Muscle of leg (tissue), 3 donors: ENCODE measurements at regions not wholly inside any gene's neighbourhood (a gene's known extent, or its start where the extent isn't known, plus 50 kb on each side); places are given as distances from the start of the nearest gene placed in this dataset.

Experiments
- DNase-seq: peaks from one replicate; pipeline ENCODE4 v3.0.0; 2013
- H3K27ac ChIP-seq: one replicate; pipeline ENCODE4 v1.5.1; 2013; ENCODE audit warnings: mild to moderate bottlenecking, low read length, control low read depth
- H3K27me3 ChIP-seq: one replicate; pipeline ENCODE4 v1.6.1; 2013; ENCODE audit warnings: low read length; ENCODE audit not compliant: control insufficient read depth, insufficient read depth
- H3K36me3 ChIP-seq: one replicate; pipeline ENCODE4 v1.6.1; 2013; ENCODE audit warnings: low read length; ENCODE audit not compliant: control insufficient read depth, insufficient read depth
- H3K4me1 ChIP-seq: one replicate; pipeline ENCODE4 v1.6.1; 2013; ENCODE audit warnings: low read length; ENCODE audit not compliant: control insufficient read depth, insufficient read depth
- H3K4me3 ChIP-seq: one replicate; pipeline ENCODE4 v1.5.1; 2013; ENCODE audit warnings: low read length, control low read depth
- H3K9me3 ChIP-seq: replicated peaks from 2 replicates; pipeline ENCODE4 v1.6.1; 2013; ENCODE audit warnings: low read depth, low read length; ENCODE audit not compliant: control insufficient read depth
- WGBS: methylation state at CpG from one replicate; pipeline ENCODE4 v1.1.5; 2013; ENCODE audit warnings: missing lambda C conversion rate; ENCODE audit not compliant: insufficient coverage; 5-methylcytosine and 5-hydroxymethylcytosine counted together

DNA sequence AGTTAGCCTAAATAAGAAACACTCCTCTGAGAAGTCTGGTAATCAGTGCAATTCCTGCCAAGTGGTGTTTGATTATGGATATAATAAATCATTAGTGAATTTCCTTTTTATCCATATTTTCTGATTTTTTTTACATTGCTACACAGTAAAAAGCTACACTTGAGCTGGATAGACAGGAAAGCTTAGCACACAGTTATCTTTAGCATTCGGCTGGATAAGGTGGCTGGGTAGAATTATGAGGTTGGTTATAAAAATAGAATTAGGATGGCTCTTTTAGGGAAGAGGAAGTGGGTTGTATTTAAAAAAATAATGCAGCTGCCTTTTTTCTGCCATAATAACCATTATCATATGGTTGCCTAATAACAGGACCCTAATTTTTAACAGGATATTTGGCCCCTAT, 460.6 kb downstream of the NAF1 start:
- H3K9me3 ChIP-seq, result no peaks in the 10 kb centered on the region
- peak; percentile 25 for DNase-seq
- no peaks in the 10 kb centered on the region for H3K27me3 ChIP-seq
- H3K4me1 ChIP-seq, result no peaks in the 10 kb centered on the region
- no peaks in the 10 kb centered on the region for H3K36me3 ChIP-seq
- no peak overlapping the region for H3K4me3 ChIP-seq
- no CpG with 5 or more reads among the region's 1 CpG for WGBS
- peak overlapping the region; percentile 62 for H3K27ac ChIP-seq

DNA sequence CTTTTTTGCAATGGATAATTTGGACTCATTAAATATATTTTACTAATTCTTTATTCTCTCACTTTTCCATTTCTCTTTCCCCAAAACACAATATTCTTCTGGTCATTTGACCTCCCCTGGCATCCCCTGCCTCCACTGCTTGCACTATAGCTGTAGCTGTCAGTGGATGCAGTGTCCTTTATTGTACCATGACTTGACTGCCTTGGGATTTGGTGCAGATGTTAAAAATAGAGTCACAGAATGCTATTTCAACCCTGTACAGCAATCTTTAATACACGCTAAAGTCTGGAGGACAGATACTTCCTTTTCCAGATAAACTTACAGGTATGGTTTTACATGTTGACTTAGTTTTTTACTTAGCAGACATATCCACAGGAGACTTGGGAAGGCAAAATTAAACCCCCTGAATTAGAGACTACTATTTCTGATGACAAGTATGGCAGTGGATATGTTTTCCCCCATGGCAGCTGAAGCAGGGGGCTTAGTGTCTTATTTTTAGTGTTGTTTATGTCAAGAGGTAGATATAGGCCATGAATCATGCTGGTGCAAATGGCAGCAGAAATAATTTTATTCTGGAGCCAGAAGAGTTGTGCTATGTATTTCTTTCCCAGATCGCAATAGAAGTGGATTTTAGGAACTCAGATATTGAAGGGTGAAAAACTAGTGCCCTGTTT, 461.4 kb downstream of the NAF1 start:
- Histone ChIP-seq H3K27ac (peak overlapping the region; percentile 62), H3K4me3 (no peak overlapping the region), H3K9me3 (no peaks in the 10 kb centered on the region), H3K36me3 (no peaks in the 10 kb centered on the region), H3K27me3 (no peaks in the 10 kb centered on the region), H3K4me1 (no peaks in the 10 kb centered on the region)
- peak; percentile 38 for DNase-seq
- no CpG with 5 or more reads among the region's 2 CpGs for WGBS

DNA sequence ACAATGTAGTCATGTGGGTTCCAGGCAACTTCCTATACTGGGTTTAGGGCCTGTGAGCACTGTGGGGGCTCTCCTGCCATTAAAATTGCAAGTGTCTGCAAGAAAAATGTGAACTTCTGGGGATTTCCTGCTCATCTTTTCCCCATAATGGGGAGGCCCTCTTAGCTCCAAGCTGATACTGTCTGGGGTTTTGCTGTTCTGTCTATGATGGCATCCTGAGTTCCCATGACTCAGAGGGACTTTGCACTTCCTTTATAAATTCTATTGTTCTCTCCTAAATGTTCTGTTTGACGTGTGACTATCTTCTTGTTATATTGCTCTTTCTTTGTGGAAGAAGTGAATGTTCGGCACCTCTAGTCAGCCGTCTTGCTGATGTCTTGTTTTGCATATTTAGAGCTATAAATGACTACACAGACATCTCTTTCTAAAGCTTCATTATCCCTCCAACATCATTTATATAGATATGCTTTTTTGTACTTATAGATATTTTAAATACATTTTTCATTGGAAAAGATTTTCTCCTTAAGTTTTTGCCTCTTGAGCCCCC, 465.8 kb downstream of the NAF1 start:
- no peaks in the 10 kb centered on the region for H3K4me1 ChIP-seq
- no peak for DNase-seq
- no CpG with 5 or more reads among the region's 3 CpGs for WGBS
- H3K36me3 ChIP-seq, result no peaks in the 10 kb centered on the region
- H3K4me3 ChIP-seq, result no peak overlapping the region
- H3K9me3 ChIP-seq, result peaks cover 4% of the 10 kb centered on the region
- no peaks in the 10 kb centered on the region for H3K27me3 ChIP-seq
- H3K27ac ChIP-seq, result no peak overlapping the region

- Histone ChIP-seq H3K4me3 (no peak overlapping the region), H3K36me3 (no peaks in the 10 kb centered on the region), H3K4me1 (no peaks in the 10 kb centered on the region), H3K27ac (no peak overlapping the region), H3K9me3 (peaks cover 4% of the 10 kb centered on the region), H3K27me3 (no peaks in the 10 kb centered on the region)
- WGBS, result 96% methylated on average over 2 of the region's 2 CpGs
- no peak for DNase-seq
Observed at GRCh38 chr4:162700358-162700757, 466.3 kb downstream of the NAF1 start.

DNA sequence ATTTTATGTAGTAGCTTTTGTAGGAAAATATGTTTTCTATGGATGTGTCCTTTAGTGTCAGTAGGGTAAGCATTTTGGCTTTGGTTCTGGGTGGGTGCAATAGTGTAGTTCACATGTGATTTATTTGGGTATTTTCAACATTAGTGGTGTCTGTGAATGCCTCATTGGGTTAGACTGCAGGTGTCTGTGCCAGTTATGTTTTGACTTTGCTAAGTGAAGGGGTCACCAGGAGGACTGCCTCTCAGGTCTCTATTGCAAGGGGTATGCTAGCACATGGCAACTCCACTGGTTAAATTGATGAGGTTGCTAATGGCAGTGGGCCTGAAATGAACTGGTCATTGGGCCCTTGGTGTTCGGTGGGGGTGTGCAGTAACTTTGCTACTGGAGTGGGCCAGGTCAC, 467.1 kb downstream of the NAF1 start:
- peaks cover 4% of the 10 kb centered on the region for H3K9me3 ChIP-seq
- H3K36me3 ChIP-seq, result no peaks in the 10 kb centered on the region
- H3K27ac ChIP-seq, result no peak overlapping the region
- WGBS, result 100% methylated on average over 1 of the region's 1 CpG
- H3K27me3 ChIP-seq, result no peaks in the 10 kb centered on the region
- DNase-seq, result no peak
- H3K4me3 ChIP-seq, result no peak overlapping the region
- H3K4me1 ChIP-seq, result no peaks in the 10 kb centered on the region

DNA sequence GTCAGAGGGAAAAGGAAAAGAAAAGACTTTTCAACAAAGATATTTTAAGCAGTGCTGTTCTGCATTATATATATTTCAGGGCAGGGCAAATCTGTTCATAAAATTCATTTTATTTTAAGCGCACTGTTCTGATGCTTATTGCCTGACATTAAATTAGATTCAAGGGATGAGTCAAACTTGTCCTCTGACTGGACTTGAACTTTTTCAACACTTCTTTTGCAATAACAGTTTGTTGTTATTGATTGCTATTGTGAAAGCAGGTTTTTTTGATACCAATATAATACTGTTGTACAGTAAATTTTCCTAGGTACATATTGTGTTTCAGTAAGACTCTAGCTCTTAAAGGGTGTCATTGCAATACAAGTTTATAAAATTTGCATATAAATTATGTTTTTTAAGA, 481.3 kb downstream of the NAF1 start:
- DNase-seq, result no peak
- Histone ChIP-seq H3K9me3 (no peaks in the 10 kb centered on the region), H3K4me3 (no peak overlapping the region), H3K27ac (no peak overlapping the region), H3K36me3 (no peaks in the 10 kb centered on the region), H3K4me1 (no peaks in the 10 kb centered on the region), H3K27me3 (no peaks in the 10 kb centered on the region)
- WGBS, result no CpG with 5 or more reads among the region's 1 CpG

DNA sequence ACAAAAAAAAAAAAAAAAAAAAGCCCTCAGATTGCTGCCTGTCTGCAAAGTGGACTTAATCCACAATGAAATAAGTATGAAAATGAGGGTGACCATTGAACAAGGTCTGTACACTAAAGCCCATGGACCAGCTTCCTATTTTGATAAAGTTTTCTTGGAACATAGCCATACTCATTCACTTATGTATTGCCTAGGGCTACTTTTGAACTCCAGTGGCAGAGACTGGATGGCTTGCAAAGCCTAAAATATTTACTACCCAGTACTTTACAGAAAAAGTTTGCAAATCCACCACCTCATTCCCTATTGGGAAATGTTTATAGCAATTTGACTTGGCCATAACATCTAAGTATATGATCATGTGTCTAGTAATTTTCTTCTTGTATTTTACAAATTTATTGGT, 481.7 kb downstream of the NAF1 start:
- Histone ChIP-seq H3K27me3 (no peaks in the 10 kb centered on the region), H3K27ac (no peak overlapping the region), H3K9me3 (no peaks in the 10 kb centered on the region), H3K36me3 (no peaks in the 10 kb centered on the region), H3K4me3 (no peak overlapping the region), H3K4me1 (no peaks in the 10 kb centered on the region)
- DNase-seq, result no peak

- H3K27ac ChIP-seq, result no peak overlapping the region
- H3K36me3 ChIP-seq, result no peaks in the 10 kb centered on the region
- no peak for DNase-seq
- no peaks in the 10 kb centered on the region for H3K4me1 ChIP-seq
- H3K9me3 ChIP-seq, result no peaks in the 10 kb centered on the region
- no peaks in the 10 kb centered on the region for H3K27me3 ChIP-seq
- H3K4me3 ChIP-seq, result no peak overlapping the region
Observed at GRCh38 chr4:162684371-162684700, 482.4 kb downstream of the NAF1 start.

- Histone ChIP-seq H3K9me3 (no peaks in the 10 kb centered on the region), H3K4me1 (no peaks in the 10 kb centered on the region), H3K27ac (no peak overlapping the region), H3K27me3 (no peaks in the 10 kb centered on the region), H3K4me3 (no peak overlapping the region), H3K36me3 (no peaks in the 10 kb centered on the region)
- no CpG with 5 or more reads among the region's 5 CpGs for WGBS
- no peak for DNase-seq
Observed at GRCh38 chr4:162683659-162684370, 482.9 kb downstream of the NAF1 start.

DNA sequence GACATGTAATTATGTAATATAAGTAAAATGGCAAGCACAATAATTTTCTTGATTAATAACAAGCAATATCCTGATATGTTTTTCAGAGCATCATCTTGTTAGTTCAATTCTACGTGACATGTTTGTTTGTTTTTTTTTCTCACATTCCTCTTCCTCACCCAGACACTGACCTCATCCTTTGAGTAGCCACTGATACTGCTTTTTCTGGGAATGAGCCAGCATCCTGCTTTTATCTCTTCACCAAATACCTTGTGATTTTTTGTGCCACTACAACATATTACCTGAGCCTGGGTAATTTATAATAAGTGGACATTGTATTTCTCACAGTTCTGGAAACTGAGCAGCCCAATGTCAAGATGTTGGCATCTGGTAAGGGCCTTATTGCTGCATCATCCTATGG, 484.0 kb downstream of the NAF1 start:
- Histone ChIP-seq H3K27me3 (no peaks in the 10 kb centered on the region), H3K4me1 (no peaks in the 10 kb centered on the region), H3K4me3 (no peak overlapping the region), H3K36me3 (no peaks in the 10 kb centered on the region), H3K27ac (no peak overlapping the region), H3K9me3 (no peaks in the 10 kb centered on the region)
- no peak for DNase-seq
- no CpG with 5 or more reads among the region's 1 CpG for WGBS
